Karpas-422 (cell line): ENCODE measurements at regions not wholly inside any gene's neighbourhood (a gene's known extent, or its start where the extent isn't known, plus 50 kb on each side); places are given as distances from the start of the nearest gene placed in this dataset.
A peak's percentile ranks its signal among the peaks of the same experiment; 100 is the strongest.

Experiments used
- DNase-seq: peaks from one replicate; pipeline ENCODE4 v3.0.0-alpha.2; 2015
- H2AFZ ChIP-seq: fragments of 200-600 bp; sonication (generic); 2 replicates; pipeline ENCODE4 v1.6.1; 2014; ENCODE audit warnings: antibody characterized with exemption, low read length, mixed read lengths
- H3K27ac ChIP-seq: fragments of 200-600 bp; sonication (generic); 2 replicates; pipeline ENCODE4 v1.5.1; 2014; ENCODE audit warnings: mild to moderate bottlenecking, low read length, moderate library complexity
- H3K27me3 ChIP-seq: fragments of 200-600 bp; sonication (generic); 2 replicates; pipeline ENCODE4 v1.6.1; 2014; ENCODE audit warnings: low read length, mixed read lengths
- H3K36me3 ChIP-seq: fragments of 200-600 bp; sonication (generic); 2 replicates; pipeline ENCODE4 v1.6.1; 2014; ENCODE audit warnings: low read length, mixed read lengths; ENCODE audit not compliant: insufficient read depth
- H3K4me1 ChIP-seq: fragments of 200-600 bp; sonication (generic); 2 replicates; pipeline ENCODE4 v1.6.1; 2014; ENCODE audit warnings: mild to moderate bottlenecking, low read length, mixed read lengths
- H3K4me2 ChIP-seq: fragments of 200-600 bp; sonication (generic); 2 replicates; pipeline ENCODE4 v1.6.1; 2014; ENCODE audit warnings: low read length, low read depth, mild to moderate bottlenecking; ENCODE audit not compliant: poor library complexity, severe bottlenecking
- H3K4me3 ChIP-seq: fragments of 200-600 bp; sonication (generic); 2 replicates; pipeline ENCODE4 v1.5.1; 2014; ENCODE audit warnings: mild to moderate bottlenecking, antibody characterized with exemption, low read length, mixed read lengths
- H3K79me2 ChIP-seq: fragments of 200-600 bp; sonication (generic); 2 replicates; pipeline ENCODE4 v1.6.1; 2014; ENCODE audit warnings: mild to moderate bottlenecking, low read length, mixed read lengths
- H3K9ac ChIP-seq: fragments of 200-600 bp; sonication (generic); 2 replicates; pipeline ENCODE4 v1.6.0; 2014; ENCODE audit warnings: low read length
- H3K9me2 ChIP-seq: fragments of 200-600 bp; sonication (generic), shearing (Covaris generic); replicated peaks from 2 replicates; pipeline ENCODE4 v1.6.0; 2014; ENCODE audit warnings: mild to moderate bottlenecking, low read length, moderate library complexity; ENCODE audit not compliant: insufficient read depth
- H3K9me3 ChIP-seq: fragments of 300-700, 200-600 bp; sonication (generic); 2 replicates; pipeline ENCODE4 v1.6.1; 2014; ENCODE audit warnings: low read length, mixed read lengths
- H4K20me1 ChIP-seq: fragments of 200-600 bp; sonication (generic); 2 replicates; pipeline ENCODE4 v1.6.1; 2014; ENCODE audit warnings: mild to moderate bottlenecking, antibody characterized with exemption, low read length, low read depth; ENCODE audit not compliant: insufficient read depth

DNA sequence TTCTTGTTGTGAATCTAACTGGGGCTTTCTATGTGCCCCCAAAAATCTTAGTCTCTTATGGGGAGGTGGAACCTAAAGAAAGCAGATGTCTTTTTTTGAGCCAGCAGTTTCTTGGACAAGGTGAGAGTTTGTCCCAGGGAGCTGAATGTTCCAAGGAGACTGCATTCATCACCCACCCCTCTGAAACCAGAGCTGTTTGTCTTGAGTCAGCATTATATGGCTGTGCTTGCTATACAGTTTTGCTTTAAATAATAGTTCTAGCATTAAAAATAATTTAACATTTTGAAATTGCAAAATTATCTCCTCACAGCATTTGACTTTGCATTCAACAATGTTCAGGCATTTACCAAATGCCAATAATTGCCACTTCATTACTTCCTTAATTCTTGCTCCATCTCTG lies 813.3 kb downstream of the BCL11B start:
- Histone ChIP-seq H3K4me2 (no peak overlapping the region), H3K36me3 (no peaks in the 10 kb centered on the region), H3K79me2 (no peaks in the 10 kb centered on the region), H3K4me3 (no peak overlapping the region), H3K27ac (no peak overlapping the region), H4K20me1 (no peaks in the 10 kb centered on the region), H2AFZ (no peak overlapping the region), H3K9me2 (no peaks in the 10 kb centered on the region), H3K9me3 (peaks cover 30% of the 10 kb centered on the region), H3K4me1 (no peaks in the 10 kb centered on the region), H3K27me3 (no peaks in the 10 kb centered on the region), H3K9ac (no peak overlapping the region)
- DNase-seq, result no peak

DNA sequence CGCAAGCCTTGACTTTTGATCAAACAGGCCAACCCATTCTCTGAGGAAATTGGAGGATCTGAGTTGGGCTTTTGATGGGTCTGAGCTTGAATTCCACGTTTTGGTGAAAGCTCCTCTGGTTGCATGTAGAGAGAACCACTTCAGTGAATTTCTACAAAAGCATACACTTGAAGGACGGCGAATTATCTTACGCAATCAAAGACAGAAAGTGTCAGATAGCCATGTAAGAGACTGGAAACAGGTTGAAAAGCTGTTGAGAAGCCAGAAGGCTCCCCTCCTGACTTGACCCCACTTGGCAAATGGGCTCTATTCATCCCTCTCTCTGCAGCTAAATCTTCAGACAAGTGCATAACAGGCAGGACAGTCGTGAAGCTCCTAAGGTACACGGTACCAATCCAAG lies 809.1 kb downstream of the BCL11B start:
- Histone ChIP-seq H3K4me3 (no peak overlapping the region), H3K36me3 (no peaks in the 10 kb centered on the region), H3K9me3 (peaks cover 18% of the 10 kb centered on the region), H2AFZ (no peak overlapping the region), H3K9ac (no peak overlapping the region), H4K20me1 (no peaks in the 10 kb centered on the region), H3K27ac (no peak overlapping the region), H3K79me2 (no peaks in the 10 kb centered on the region), H3K9me2 (no peaks in the 10 kb centered on the region), H3K4me1 (no peaks in the 10 kb centered on the region), H3K4me2 (no peak overlapping the region), H3K27me3 (no peaks in the 10 kb centered on the region)
- no peak for DNase-seq

DNA sequence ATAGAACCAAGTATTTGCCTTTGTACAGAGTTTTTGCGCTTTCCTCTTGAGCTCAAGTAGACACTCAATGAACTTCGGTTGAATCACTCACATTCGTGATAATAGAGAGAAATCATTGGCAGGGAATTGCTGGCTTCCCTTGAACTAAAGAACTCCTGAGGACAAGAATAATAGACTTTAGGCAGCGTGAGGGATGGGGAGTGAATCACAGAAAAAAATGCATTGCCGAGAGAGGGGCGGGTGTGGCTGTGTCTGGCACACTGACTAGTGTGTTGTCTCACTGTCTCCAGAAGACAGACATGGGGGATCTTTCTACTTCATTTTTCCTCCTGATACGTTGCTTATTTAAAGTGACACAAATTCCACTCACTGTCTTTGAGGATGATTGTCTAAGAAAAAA lies 805.2 kb downstream of the BCL11B start:
- Histone ChIP-seq H3K27ac (no peak overlapping the region), H3K9me3 (peaks cover 19% of the 10 kb centered on the region), H3K27me3 (no peaks in the 10 kb centered on the region), H3K4me2 (no peak overlapping the region), H3K4me3 (no peak overlapping the region), H3K79me2 (no peaks in the 10 kb centered on the region), H3K9ac (no peak overlapping the region), H2AFZ (no peak overlapping the region), H4K20me1 (no peaks in the 10 kb centered on the region), H3K9me2 (no peaks in the 10 kb centered on the region), H3K36me3 (no peaks in the 10 kb centered on the region), H3K4me1 (no peaks in the 10 kb centered on the region)
- DNase-seq, result peak; percentile 23

DNA sequence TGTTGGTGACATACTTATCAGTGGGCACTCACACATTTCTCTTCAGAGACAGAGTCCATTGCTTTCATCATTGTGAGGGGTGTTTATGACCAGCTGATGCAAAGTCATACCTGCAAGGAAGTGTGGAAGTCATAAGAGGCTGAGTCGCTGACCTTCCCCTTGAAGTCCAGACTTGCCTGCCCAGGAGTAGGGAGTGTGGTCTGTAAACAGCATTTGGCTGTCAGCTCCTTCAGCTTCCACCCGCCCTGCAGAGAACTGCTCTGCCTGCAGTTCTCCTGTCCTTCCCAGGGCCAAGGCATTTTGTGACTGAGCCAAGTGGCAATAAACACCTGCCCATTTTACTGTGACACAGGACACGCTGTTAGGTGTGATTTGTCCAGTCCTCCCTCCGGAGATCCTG lies 801.3 kb downstream of the BCL11B start:
- Histone ChIP-seq H3K9me3 (peaks cover 19% of the 10 kb centered on the region), H3K36me3 (no peaks in the 10 kb centered on the region), H3K4me2 (no peak overlapping the region), H3K79me2 (no peaks in the 10 kb centered on the region), H2AFZ (no peak overlapping the region), H3K4me3 (no peak overlapping the region), H3K27me3 (no peaks in the 10 kb centered on the region), H3K27ac (no peak overlapping the region), H4K20me1 (no peaks in the 10 kb centered on the region), H3K9me2 (no peaks in the 10 kb centered on the region), H3K9ac (no peak overlapping the region), H3K4me1 (no peaks in the 10 kb centered on the region)
- DNase-seq, result no peak

DNA sequence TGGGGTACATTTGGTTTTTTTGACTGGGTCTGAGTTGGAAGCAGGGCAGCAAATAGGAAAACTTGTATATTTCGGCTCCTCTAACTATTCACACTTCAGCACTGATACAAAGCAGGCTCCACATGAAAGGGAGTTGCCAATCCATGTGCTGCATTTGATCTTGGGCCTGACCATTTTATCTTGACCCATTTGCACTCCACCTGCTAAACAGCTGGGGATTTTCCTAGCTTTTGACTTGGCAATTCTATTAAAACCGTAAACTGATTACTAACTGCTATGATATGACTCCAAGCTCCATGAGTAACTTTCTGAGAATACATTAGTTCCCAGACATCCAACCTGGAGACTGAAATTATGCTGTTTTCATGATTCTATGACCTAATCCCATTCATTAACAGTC lies 797.1 kb downstream of the BCL11B start:
- no peak overlapping the region for H3K9ac ChIP-seq
- no peaks in the 10 kb centered on the region for H3K4me1 ChIP-seq
- no peaks in the 10 kb centered on the region for H3K36me3 ChIP-seq
- no peak overlapping the region for H3K27ac ChIP-seq
- no peaks in the 10 kb centered on the region for H4K20me1 ChIP-seq
- no peaks in the 10 kb centered on the region for H3K9me2 ChIP-seq
- H3K27me3 ChIP-seq, result no peaks in the 10 kb centered on the region
- H3K79me2 ChIP-seq, result no peaks in the 10 kb centered on the region
- H3K4me2 ChIP-seq, result no peak overlapping the region
- peaks cover 19% of the 10 kb centered on the region for H3K9me3 ChIP-seq
- no peak overlapping the region for H2AFZ ChIP-seq
- no peak overlapping the region for H3K4me3 ChIP-seq
- no peak for DNase-seq

DNA sequence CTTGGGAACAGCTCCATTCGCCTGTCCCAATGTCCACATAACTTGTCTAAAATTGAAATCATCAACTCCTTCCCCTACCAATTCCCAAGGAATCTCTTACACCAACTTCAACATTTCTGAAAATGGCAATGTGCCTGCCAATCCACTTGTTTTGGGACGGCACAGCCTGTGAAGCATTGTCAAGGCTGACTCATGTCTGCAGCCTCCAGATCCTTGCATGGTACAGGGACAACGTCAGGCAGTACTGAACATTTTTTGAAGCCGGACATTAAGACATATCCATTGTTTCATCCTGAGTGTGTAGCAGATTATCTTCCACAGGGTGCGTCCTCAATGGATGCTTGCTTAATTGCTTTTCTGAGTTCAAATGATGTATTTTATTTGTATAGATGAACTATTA lies 794.1 kb downstream of the BCL11B start:
- H3K9me3 ChIP-seq, result peaks cover 13% of the 10 kb centered on the region
- no peaks in the 10 kb centered on the region for H3K9me2 ChIP-seq
- H3K27ac ChIP-seq, result no peak overlapping the region
- no peaks in the 10 kb centered on the region for H3K27me3 ChIP-seq
- no peak overlapping the region for H3K4me3 ChIP-seq
- no peak overlapping the region for H2AFZ ChIP-seq
- H3K36me3 ChIP-seq, result no peaks in the 10 kb centered on the region
- no peak overlapping the region for H3K4me2 ChIP-seq
- no peaks in the 10 kb centered on the region for H4K20me1 ChIP-seq
- H3K9ac ChIP-seq, result no peak overlapping the region
- DNase-seq, result no peak
- H3K4me1 ChIP-seq, result no peaks in the 10 kb centered on the region
- no peaks in the 10 kb centered on the region for H3K79me2 ChIP-seq

- no peak overlapping the region for H3K9ac ChIP-seq
- no peak for DNase-seq
- no peaks in the 10 kb centered on the region for H3K79me2 ChIP-seq
- H3K36me3 ChIP-seq, result no peaks in the 10 kb centered on the region
- no peaks in the 10 kb centered on the region for H3K4me1 ChIP-seq
- H2AFZ ChIP-seq, result no peak overlapping the region
- H3K27me3 ChIP-seq, result no peaks in the 10 kb centered on the region
- H3K9me3 ChIP-seq, result peaks cover 16% of the 10 kb centered on the region; the same call in 1 of the 2 replicates
- H4K20me1 ChIP-seq, result no peaks in the 10 kb centered on the region
- H3K27ac ChIP-seq, result no peak overlapping the region
- no peak overlapping the region for H3K4me2 ChIP-seq
- H3K4me3 ChIP-seq, result no peak overlapping the region
- no peaks in the 10 kb centered on the region for H3K9me2 ChIP-seq
Measured at GRCh38 chr14:98489115-98489514, 782.9 kb downstream of the BCL11B start.

DNA sequence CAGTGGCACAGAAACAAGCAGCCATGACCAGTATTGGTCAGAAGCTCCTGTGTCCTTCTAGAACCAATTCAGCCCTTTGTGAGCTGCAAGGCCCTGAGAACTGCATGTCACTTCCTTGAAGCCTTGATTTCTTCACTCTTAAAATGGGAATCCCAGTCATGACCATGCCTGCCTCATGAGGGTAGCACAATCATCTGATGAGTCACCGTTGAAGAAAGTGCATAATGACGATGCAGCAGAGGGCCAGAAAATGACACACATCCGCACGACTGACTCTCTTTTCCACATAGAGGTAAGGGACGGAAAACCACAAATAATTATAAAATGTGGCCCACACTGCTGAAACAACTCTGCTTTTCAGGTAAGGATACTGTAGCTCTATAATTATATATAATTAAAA lies 777.4 kb downstream of the BCL11B start:
- DNase-seq, result no peak
- Histone ChIP-seq H3K9me2 (no peaks in the 10 kb centered on the region), H3K27me3 (no peaks in the 10 kb centered on the region), H3K4me1 (no peaks in the 10 kb centered on the region), H3K79me2 (no peaks in the 10 kb centered on the region), H3K27ac (no peak overlapping the region), H3K4me2 (no peak overlapping the region), H3K9me3 (peaks cover 17% of the 10 kb centered on the region), H2AFZ (no peak overlapping the region), H3K4me3 (no peak overlapping the region), H3K36me3 (no peaks in the 10 kb centered on the region), H3K9ac (no peak overlapping the region), H4K20me1 (no peaks in the 10 kb centered on the region)
